ENCODE measurements at regions not wholly inside any gene's neighbourhood (a gene's known extent, or its start where the extent isn't known, plus 50 kb on each side); places are given as distances from the start of the nearest gene placed in this dataset.

DNA sequence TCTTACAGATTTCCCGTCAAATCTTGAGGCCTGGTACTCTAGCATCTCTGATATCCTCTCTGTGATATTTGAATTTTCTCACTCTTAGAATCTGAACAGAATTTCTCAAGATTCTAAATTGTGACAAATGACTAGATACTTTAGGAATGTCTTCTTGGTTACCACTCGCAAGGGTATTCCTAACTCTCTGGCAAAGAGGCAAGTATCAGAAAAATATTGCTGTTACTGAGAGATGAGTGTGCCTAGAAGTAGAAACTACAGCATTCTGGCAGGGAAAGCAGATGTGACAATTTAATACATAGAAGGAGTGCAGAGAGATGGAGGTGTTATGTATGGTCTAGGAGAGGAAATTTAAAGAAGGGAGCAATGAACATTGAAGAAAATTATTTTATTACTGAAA is 467.8 kb downstream of the LRIG3 start:
- no TSS peak for BruUV-seq (replicated peaks)
- Histone ChIP-seq H3K4me2 (ENCODE audit: low read length) (no peak overlapping the region), H3K9ac (ENCODE audit: low read length) (no peak overlapping the region), H3K27me3 (ENCODE audit: insufficient read depth, low read length) (no peaks in the 10 kb centered on the region), H4K20me1 (ENCODE audit: insufficient read depth) (no peaks in the 10 kb centered on the region), H3K4me1 (ENCODE audit: control insufficient read depth in 1 of 2, insufficient read depth in 2 of 2, low read length in 2 of 2) (no peaks in the 10 kb centered on the region), H3K79me2 (ENCODE audit: insufficient read depth, low read length) (no peaks in the 10 kb centered on the region), H3K27ac (ENCODE audit: low read depth, low read length) (no peak overlapping the region), H3K9me3 (ENCODE audit: control insufficient read depth in 1 of 2, insufficient read depth in 1 of 2, low read depth in 1 of 2, low read length in 2 of 2) (no peaks in the 10 kb centered on the region), H2AFZ (ENCODE audit: low read depth, low read length, poor library complexity, severe bottlenecking) (no peak overlapping the region), H3K36me3 (ENCODE audit: control insufficient read depth in 1 of 2, insufficient read depth in 2 of 2, low read length in 2 of 2) (no peaks in the 10 kb centered on the region), H3K4me3 (replicated peaks in 1 of 2; ENCODE audit: low read depth in 1 of 2, low read length in 2 of 2) (no peak overlapping the region), H3K9me2 (ENCODE audit: insufficient read depth) (no peaks in the 10 kb centered on the region)
- ChIA-PET POLR2A (no interaction called here), RAD21 (ENCODE audit: low non-redundant PET in 1 of 2, low total read pairs in 2 of 2, uncharacterized antibody in 2 of 2, unreplicated experiment in 2 of 2) (no interaction called here), CTCF (no interaction called here)
- TF ChIP-seq POLR2AphosphoS5 (IDR thresholded peaks at IDR 0.05; ENCODE audit: low read depth, low read length) (no peak), POLR2A (IDR thresholded peaks at IDR 0.05; ENCODE audit: borderline replicate concordance, extremely low read depth, insufficient read depth, insufficient read length) (no peak), ELF1 (IDR thresholded peaks at IDR 0.05; ENCODE audit: borderline replicate concordance, low read depth) (no peak), ZNF274 (IDR thresholded peaks at IDR 0.05; ENCODE audit: low read depth, low read length) (no peak), EZH2phosphoT487 (IDR thresholded peaks at IDR 0.05; ENCODE audit: borderline replicate concordance) (no peak), SIN3A (IDR thresholded peaks at IDR 0.05; ENCODE audit: low read depth) (no peak), EGR1 (IDR thresholded peaks at IDR 0.05; ENCODE audit: low read depth) (no peak), RAD21 (IDR thresholded peaks at IDR 0.05; ENCODE audit: low read depth) (no peak), TCF7L2 (IDR thresholded peaks at IDR 0.05; ENCODE audit: borderline replicate concordance, extremely low read depth, insufficient read depth, insufficient read length) (no peak), JUND (IDR thresholded peaks at IDR 0.05) (no peak), EZH2 (IDR thresholded peaks at IDR 0.05) (no peak), SRF (IDR thresholded peaks at IDR 0.05; ENCODE audit: low read depth) (no peak)
- TF ChIP-seq, protein P1, sequence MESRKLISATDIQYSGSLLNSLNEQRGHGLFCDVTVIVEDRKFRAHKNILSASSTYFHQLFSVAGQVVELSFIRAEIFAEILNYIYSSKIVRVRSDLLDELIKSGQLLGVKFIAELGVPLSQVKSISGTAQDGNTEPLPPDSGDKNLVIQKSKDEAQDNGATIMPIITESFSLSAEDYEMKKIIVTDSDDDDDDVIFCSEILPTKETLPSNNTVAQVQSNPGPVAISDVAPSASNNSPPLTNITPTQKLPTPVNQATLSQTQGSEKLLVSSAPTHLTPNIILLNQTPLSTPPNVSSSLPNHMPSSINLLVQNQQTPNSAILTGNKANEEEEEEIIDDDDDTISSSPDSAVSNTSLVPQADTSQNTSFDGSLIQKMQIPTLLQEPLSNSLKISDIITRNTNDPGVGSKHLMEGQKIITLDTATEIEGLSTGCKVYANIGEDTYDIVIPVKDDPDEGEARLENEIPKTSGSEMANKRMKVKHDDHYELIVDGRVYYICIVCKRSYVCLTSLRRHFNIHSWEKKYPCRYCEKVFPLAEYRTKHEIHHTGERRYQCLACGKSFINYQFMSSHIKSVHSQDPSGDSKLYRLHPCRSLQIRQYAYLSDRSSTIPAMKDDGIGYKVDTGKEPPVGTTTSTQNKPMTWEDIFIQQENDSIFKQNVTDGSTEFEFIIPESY (IDR thresholded peaks at IDR 0.05; ENCODE audit: extremely low read depth, insufficient replicate concordance, low read length) = no peak
- TF ChIP-seq, protein P2, sequence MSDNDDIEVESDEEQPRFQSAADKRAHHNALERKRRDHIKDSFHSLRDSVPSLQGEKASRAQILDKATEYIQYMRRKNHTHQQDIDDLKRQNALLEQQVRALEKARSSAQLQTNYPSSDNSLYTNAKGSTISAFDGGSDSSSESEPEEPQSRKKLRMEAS (IDR thresholded peaks at IDR 0.05) = no peak
- TF ChIP-seq, protein P3, sequence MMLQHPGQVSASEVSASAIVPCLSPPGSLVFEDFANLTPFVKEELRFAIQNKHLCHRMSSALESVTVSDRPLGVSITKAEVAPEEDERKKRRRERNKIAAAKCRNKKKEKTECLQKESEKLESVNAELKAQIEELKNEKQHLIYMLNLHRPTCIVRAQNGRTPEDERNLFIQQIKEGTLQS (IDR thresholded peaks at IDR 0.05) = no peak
- intact Hi-C loops (cut with micrococcal nuclease) = no loop called here
- DNase-seq (ENCODE audit: low read depth, low spot score) = no peak
- ATAC-seq = no peak
